GM10248 (cell line): ENCODE measurements at regions not wholly inside any gene's neighbourhood (a gene's known extent, or its start where the extent isn't known, plus 50 kb on each side); places are given as distances from the start of the nearest gene placed in this dataset.

Experiments used
- CTCF ChIA-PET: fragments of 300-600 bp; sonication (Branson Sonifier 250); formaldehyde crosslinking; extraction: SDS; loops from one replicate; lab custom pipeline; 2021; ENCODE audit warnings: antibody characterized with exemption; lab: Yijun Ruan, JAX
- POLR2A ChIA-PET: fragments of 350-650 bp; sonication (Branson Sonifier 250); formaldehyde crosslinking; extraction: SDS; loops from one replicate; lab custom pipeline; 2020; ENCODE audit warnings: antibody characterized with exemption; lab: Yijun Ruan, JAX
- DNase-seq: peaks from one replicate; pipeline ENCODE4 v3.0.0; 2012; ENCODE audit errors: extremely low spot score
- CTCF ChIP-seq: IDR thresholded peaks from 2 replicates; pipeline ENCODE4 v1.5.1; 2012; ENCODE audit warnings: mild to moderate bottlenecking, low read depth; ENCODE audit errors: extremely low read depth, missing control alignments, control extremely low read depth

- CTCF ChIA-PET = no interaction called here
Observed at GRCh38 chr2:129103936-129104878, 785.5 kb upstream of the HS6ST1 start.

GRCh38 chr2:129112181-129112580 lies 793.5 kb upstream of the HS6ST1 start:
- ChIA-PET POLR2A (no interaction called here), CTCF (no interaction called here)
- DNase-seq = no peak
- TF ChIP-seq CTCF = no peak

More at GRCh38 chr2:129103936-129104878, 785.5 kb upstream of the HS6ST1 start:
- DNase-seq = no peak
- POLR2A ChIA-PET = no interaction called here
- TF ChIP-seq CTCF = no peak

- DNase-seq = no peak
- no peak for TF ChIP-seq CTCF
- ChIA-PET CTCF (interaction anchor here (1.0 to 2.3 kb wide), 3 partner anchors 13 to 79 kb away, joined by 3 to 8 read pairs (median 3); no protein-coding TSS in a partner anchor), POLR2A (no interaction called here)
Observed at GRCh38 chr2:129113776-129114175, 795.1 kb upstream of the HS6ST1 start.

GRCh38 chr2:129117434-129117833 lies 798.8 kb upstream of the HS6ST1 start:
- DNase-seq = no peak
- TF ChIP-seq CTCF = no peak
- ChIA-PET CTCF (interaction anchor here (1.7 kb wide), 1 partner anchor 11 kb away, joined by 4 read pairs; no protein-coding TSS in a partner anchor), POLR2A (interaction anchor here (0.7 kb wide), 1 partner anchor 9 kb away, joined by 3 read pairs; no protein-coding TSS in a partner anchor)

- ChIA-PET CTCF (interaction anchor here (1.5 to 1.7 kb wide), 2 partner anchors 10 to 12 kb away, joined by 4 to 7 read pairs; no protein-coding TSS in a partner anchor), POLR2A (interaction anchor here (0.7 kb wide), 1 partner anchor 10 kb away, joined by 3 read pairs; no protein-coding TSS in a partner anchor)
- no peak for TF ChIP-seq CTCF
- DNase-seq = peak; percentile 37
Observed at GRCh38 chr2:129118296-129118695, 799.6 kb upstream of the HS6ST1 start.

GRCh38 chr2:129129087-129129486 lies 810.4 kb upstream of the HS6ST1 start:
- TF ChIP-seq CTCF = no peak
- CTCF ChIA-PET = no interaction called here
- DNase-seq = no peak
- POLR2A ChIA-PET = no interaction called here
